HepG2 (cell line): ENCODE measurements at regions not wholly inside any gene's neighbourhood (a gene's known extent, or its start where the extent isn't known, plus 50 kb on each side); places are given as distances from the start of the nearest gene placed in this dataset.

Experiments
- ATAC-seq: fragments of 200-7000 bp; cut with Tn5 transposase; 3 replicates; pipeline ENCODE4 v1.9.1; 2020; ENCODE audit warnings: mild to moderate bottlenecking, moderate library complexity
- BruUV-seq: library from RNA; stranded (reverse); fragments of 400-500 nt; replicated peaks from 2 replicates; lab custom pipeline; 2021; lab: Mats Ljungman, UMichigan
- CTCF ChIA-PET: fragments of 300-600 bp; formaldehyde crosslinking; extraction: SDS; loops from one replicate; lab custom pipeline; 2021; ENCODE audit warnings: low total read pairs, inconsistent platforms, low intra/inter-chr PET ratio; lab: Yijun Ruan, JAX
- POLR2A ChIA-PET: fragments of 350-600 bp; sonication (Branson Sonifier 250); formaldehyde crosslinking; loops from one replicate; lab custom pipeline; 2020; ENCODE audit warnings: antibody characterized with exemption, inconsistent platforms; lab: Yijun Ruan, JAX
- DNase-seq: peaks from one replicate; pipeline ENCODE4 v3.0.0-alpha.2; 2015; ENCODE audit warnings: low spot score
- FAIRE-seq: peaks from 3 replicates; lab custom pipeline; 2011; peaks lifted over from hg19 to GRCh38; lab: Jason Lieb, UNC
- H2AFZ ChIP-seq: one replicate; pipeline ENCODE4 v1.6.1; 2011; ENCODE audit warnings: low read length, inconsistent platforms
- H3K27ac ChIP-seq: fragments of 300-600 bp; 3 replicates; pipeline ENCODE4 v1.8.0; 2011; ENCODE audit warnings: mixed run types, mild to moderate bottlenecking, mixed read lengths, low read length, inconsistent platforms; ENCODE audit not compliant: insufficient read depth; ENCODE audit errors: extremely low read length
- H3K27me3 ChIP-seq, 2 experiments: fragments of 200-600 bp in 1 of 2; 2 replicates in 1 of 2; 3 replicates in 1 of 2; pipeline versions ENCODE4 v1.6.0 to v1.8.0; 2011; ENCODE audit warnings: low read length in 2 of 2, mild to moderate bottlenecking in 2 of 2, moderate library complexity in 2 of 2, inconsistent platforms in 1 of 2; ENCODE audit not compliant: insufficient read depth in 2 of 2, control insufficient read depth in 1 of 2
- H3K36me3 ChIP-seq, 2 experiments: fragments of 200-600 bp in 1 of 2; replicated peaks in 1 of 2; 2 replicates in 1 of 2; 3 replicates in 1 of 2; pipeline versions ENCODE4 v1.5.1 to v1.8.0; 2011; ENCODE audit warnings: low read length in 2 of 2, inconsistent platforms in 1 of 2; ENCODE audit not compliant: insufficient read depth in 2 of 2, control insufficient read depth in 1 of 2
- H3K4me1 ChIP-seq: 2 replicates; pipeline ENCODE4 v1.5.1; 2012; ENCODE audit warnings: low read length, inconsistent platforms; ENCODE audit not compliant: insufficient read depth
- H3K4me2 ChIP-seq: 2 replicates; pipeline ENCODE4 v1.6.0; 2011; ENCODE audit warnings: low read depth, low read length, inconsistent platforms
- H3K4me3 ChIP-seq, 3 experiments: fragments of 200-600 bp in 1 of 3; sonication (generic), shearing (Covaris generic) in 1 of 3; replicated peaks in 1 of 3; 2 replicates each; pipeline ENCODE4 v1.5.1; 2011 to 2016; ENCODE audit warnings: low read length in 3 of 3, inconsistent platforms in 2 of 3, low read depth in 2 of 3, mild to moderate bottlenecking in 2 of 3, control low read depth in 1 of 3, mixed read lengths in 1 of 3; ENCODE audit not compliant: insufficient read depth in 1 of 3
- H3K79me2 ChIP-seq: one replicate; pipeline ENCODE4 v1.6.1; 2011; ENCODE audit warnings: low read length, inconsistent platforms; ENCODE audit not compliant: insufficient read depth
- H3K9ac ChIP-seq: 2 replicates; pipeline ENCODE4 v1.6.0; 2011; ENCODE audit warnings: mild to moderate bottlenecking, low read depth, low read length, inconsistent platforms; ENCODE audit not compliant: insufficient read depth
- H3K9me3 ChIP-seq: 2 replicates; pipeline ENCODE4 v1.5.1; 2012; ENCODE audit warnings: mild to moderate bottlenecking, low read length
- H4K20me1 ChIP-seq: 2 replicates; pipeline ENCODE4 v1.6.0; 2011; ENCODE audit warnings: inconsistent platforms, mild to moderate bottlenecking, low read length, moderate library complexity; ENCODE audit not compliant: insufficient read depth
- HNF4A ChIP-seq: sonication (generic); formaldehyde crosslinking; IDR thresholded peaks from 2 replicates; pipeline ENCODE4 v1.4.0; 2020; ENCODE audit warnings: missing genetic modification reagents
- IKZF1 ChIP-seq: fragments of 450-650 bp; IDR thresholded peaks from 2 replicates; pipeline ENCODE4 v1.7.1; 2016
- RBM22 ChIP-seq: fragments of 200-400 bp; formaldehyde crosslinking; optimal IDR thresholded peaks from 2 replicates; pipeline ENCODE3; 2017; ENCODE audit warnings: mild to moderate bottlenecking, low read length, moderate library complexity
- STAT6 ChIP-seq: sonication (generic); formaldehyde crosslinking; IDR thresholded peaks from 2 replicates; pipeline ENCODE4 v1.4.0; 2020; ENCODE audit warnings: missing genetic modification reagents, mild to moderate bottlenecking, borderline replicate concordance
- ZBTB34 ChIP-seq: sonication (generic); formaldehyde crosslinking; IDR thresholded peaks from 2 replicates; pipeline ENCODE4 v1.8.0; 2022; ENCODE audit warnings: mild to moderate bottlenecking, missing genetic modification reagents
- ZNF138 ChIP-seq: sonication (generic); formaldehyde crosslinking; IDR thresholded peaks from 2 replicates; pipeline ENCODE4 v1.5.0; 2020; ENCODE audit warnings: mild to moderate bottlenecking, low read depth, missing genetic modification reagents
- ZNF256 ChIP-seq: sonication (generic); formaldehyde crosslinking; conservative IDR thresholded peaks from 2 replicates; pipeline ENCODE4 v1.4.0; 2020; ENCODE audit warnings: missing genetic modification reagents
- ZNF431 ChIP-seq: sonication (generic); formaldehyde crosslinking; IDR thresholded peaks from 2 replicates; pipeline ENCODE4 v1.9.0; 2022; ENCODE audit warnings: missing genetic modification reagents, low read depth, mild to moderate bottlenecking, borderline replicate concordance
- ZNF577 ChIP-seq: sonication (generic); formaldehyde crosslinking; IDR thresholded peaks from 2 replicates; pipeline ENCODE4 v1.4.0; 2020; ENCODE audit warnings: mild to moderate bottlenecking, low read depth, missing genetic modification reagents, borderline replicate concordance
- ZNF580 ChIP-seq: IDR thresholded peaks from 2 replicates; pipeline ENCODE4 v1.6.1; 2016; ENCODE audit warnings: low read depth, borderline replicate concordance
- ZNF589 ChIP-seq: sonication (generic); formaldehyde crosslinking; conservative IDR thresholded peaks from 2 replicates; pipeline ENCODE4 v1.8.0; 2022; ENCODE audit warnings: mild to moderate bottlenecking, moderate library complexity, missing genetic modification reagents
- ZNF605 ChIP-seq: sonication (generic); formaldehyde crosslinking; IDR thresholded peaks from 2 replicates; pipeline ENCODE4 v1.8.0; 2022; ENCODE audit warnings: mild to moderate bottlenecking, missing genetic modification reagents
- ZNF816 ChIP-seq: sonication (generic); formaldehyde crosslinking; IDR thresholded peaks from 2 replicates; pipeline ENCODE4 v1.8.0; 2022; ENCODE audit warnings: missing genetic modification reagents, mild to moderate bottlenecking, borderline replicate concordance
- WGBS: methylation state at CpG from one replicate; pipeline ENCODE4 v1.1.6; 2017; ENCODE audit warnings: low lambda C conversion rate; 5-methylcytosine and 5-hydroxymethylcytosine counted together
- in situ Hi-C: cut with HindIII; loops from 2 replicates; pipeline ENCODE4 v1.10.0; 2017; ENCODE audit warnings: low pct_unique_long_range_greater_than_20kb; ENCODE audit not compliant: extremely low pct_ligation_motif_present
- intact Hi-C: fragments of 100-400 bp; cut with micrococcal nuclease; formaldehyde crosslinking; loops from one replicate; pipeline ENCODE4 v1.10.0; 2022; ENCODE audit not compliant: unreplicated experiment
- TF ChIP-seq, protein P1 (sequence below): sonication (generic); formaldehyde crosslinking; IDR thresholded peaks from 2 replicates; pipeline ENCODE4 v1.4.0; 2020; ENCODE audit warnings: mild to moderate bottlenecking, missing genetic modification reagents

DNA sequence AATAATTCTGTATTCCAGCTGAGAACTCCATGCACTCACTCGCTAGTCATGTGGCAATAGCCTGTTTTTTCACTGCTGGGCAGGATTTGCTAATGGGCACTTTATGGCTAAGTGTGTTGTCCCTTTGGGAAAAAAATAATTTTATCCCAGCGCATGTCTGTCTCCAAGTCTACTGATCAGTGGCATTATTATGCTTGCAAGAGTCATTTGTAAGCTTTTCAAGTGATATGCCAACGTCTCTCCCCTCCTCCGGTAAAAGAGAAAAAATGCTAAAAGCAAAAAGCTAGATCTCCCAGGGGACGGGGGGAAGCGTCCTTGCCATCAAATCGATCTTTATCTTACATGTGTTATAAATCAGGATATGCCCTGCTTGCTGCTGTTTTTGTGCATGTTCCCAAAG is 407.7 kb downstream of the CDH26 start:
- TF ChIP-seq, protein P1, sequence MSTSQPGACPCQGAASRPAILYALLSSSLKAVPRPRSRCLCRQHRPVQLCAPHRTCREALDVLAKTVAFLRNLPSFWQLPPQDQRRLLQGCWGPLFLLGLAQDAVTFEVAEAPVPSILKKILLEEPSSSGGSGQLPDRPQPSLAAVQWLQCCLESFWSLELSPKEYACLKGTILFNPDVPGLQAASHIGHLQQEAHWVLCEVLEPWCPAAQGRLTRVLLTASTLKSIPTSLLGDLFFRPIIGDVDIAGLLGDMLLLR (CRISPR knock-in tag) = no peak
- TF ChIP-seq IKZF1 (no peak), ZNF431 (CRISPR knock-in tag) (no peak), ZNF605 (CRISPR knock-in tag) (no peak)
- TF ChIP-seq, all 625 proteins: peak for 0
- CTCF ChIA-PET = no interaction called here

GRCh38 chr20:60371384-60371783 is 413.2 kb downstream of the CDH26 start:
- Histone ChIP-seq H3K79me2 (no peaks in the 10 kb centered on the region), H3K4me3 (no peak overlapping the region), H2AFZ (no peak overlapping the region), H4K20me1 (no peaks in the 10 kb centered on the region), H3K27me3 (0 out of 5 replicates have a peak, but pooled peaks cover 0 to 2% of the 10 kb centered on the region in 2 experiments), H3K4me1 (no peaks in the 10 kb centered on the region), H3K27ac (no peak overlapping the region), H3K36me3 (no peaks in the 10 kb centered on the region), H3K9me3 (peaks cover 73% of the 10 kb centered on the region), H3K9ac (no peak overlapping the region), H3K4me2 (no peak overlapping the region)
- 3% methylated on average over 5 of the region's 6 CpGs for WGBS
- ATAC-seq (no peak), DNase-seq (no peak), FAIRE-seq (no peak)
- ChIA-PET POLR2A (no interaction called here), CTCF (no interaction called here)
- intact Hi-C loops = no loop called here
- no TSS peak for BruUV-seq
- in situ Hi-C loops = no loop called here
- no peak for TF ChIP-seq ZBTB34 (CRISPR knock-in tag)
- TF ChIP-seq ZNF577 (CRISPR knock-in tag) = no peak
- no peak for TF ChIP-seq STAT6 (CRISPR knock-in tag)
- no peak for TF ChIP-seq ZNF256
- no peak for TF ChIP-seq ZNF138 (CRISPR knock-in tag)
- TF ChIP-seq ZNF589 (CRISPR knock-in tag) = no peak
- TF ChIP-seq ZNF816 (CRISPR knock-in tag) = no peak
- no peak for TF ChIP-seq RBM22
- TF ChIP-seq ZNF580 (CRISPR knock-in tag) = no peak
- no peak for TF ChIP-seq HNF4A (CRISPR knock-in tag)

More for the DNA sequence above, 407.7 kb downstream of the CDH26 start:
- no TSS peak for BruUV-seq
- no peak overlapping the region for H3K9ac ChIP-seq
- no peak overlapping the region for H3K4me2 ChIP-seq
- H2AFZ ChIP-seq = no peak overlapping the region
- no peaks in the 10 kb centered on the region for H4K20me1 ChIP-seq
- ATAC-seq = no peak
- no peak overlapping the region for H3K27ac ChIP-seq
- no peak for DNase-seq
- peaks cover 0 to 2% of the 10 kb centered on the region in 2 experiments; a peak in 1 of 5 replicates for H3K27me3 ChIP-seq
- H3K9me3 ChIP-seq = peaks cover 34% of the 10 kb centered on the region
- POLR2A ChIA-PET = no interaction called here
- no peaks in the 10 kb centered on the region for H3K79me2 ChIP-seq
- H3K36me3 ChIP-seq = no peaks in the 10 kb centered on the region
- in situ Hi-C loops = no loop called here
- H3K4me3 ChIP-seq = no peak overlapping the region
- no peaks in the 10 kb centered on the region for H3K4me1 ChIP-seq
- intact Hi-C loops = no loop called here
- no peak for FAIRE-seq
- WGBS = 14% methylated on average over 7 of the region's 7 CpGs
